Activated T-helper 2 cell treated with anti-CD3 and anti-CD28 coated beads, Interferon-gamma antibody, Interleukin-2, Interleukin-4, amounts not matched to agents 10 μg/mL and 5 μg/mL and 100 μg/mL, durations not matched to agents 14 hours and 24 hours and 36 hours (primary cell): ENCODE measurements at regions not wholly inside any gene's neighbourhood (a gene's known extent, or its start where the extent isn't known, plus 50 kb on each side); places are given as distances from the start of the nearest gene placed in this dataset.
"Not testable (repeated sequence)": the region's sequence is repeated elsewhere in the genome, so short reads cannot be mapped to it uniquely, and the experiment has no call there.

Source experiments
- DNase-seq: peaks from one replicate; pipeline ENCODE4 v3.0.0; 2021; ENCODE audit warnings: low spot score
- H3K27ac Mint-ChIP-seq: one replicate; pipeline ENCODE4 v1.8.0; 2021; ENCODE audit warnings: mixed read lengths
- H3K27me3 Mint-ChIP-seq: one replicate; pipeline ENCODE4 v1.8.0; 2021; ENCODE audit warnings: low read depth, mixed read lengths
- H3K36me3 Mint-ChIP-seq: one replicate; pipeline ENCODE4 v1.8.0; 2021; ENCODE audit warnings: low read depth, mixed read lengths
- H3K4me1 Mint-ChIP-seq: one replicate; pipeline ENCODE4 v1.8.0; 2021; ENCODE audit warnings: low read depth, mixed read lengths
- H3K4me3 Mint-ChIP-seq: one replicate; pipeline ENCODE4 v1.8.0; 2021; ENCODE audit warnings: low read depth, mild to moderate bottlenecking, moderate library complexity, mixed read lengths
- H3K9me3 Mint-ChIP-seq: one replicate; pipeline ENCODE4 v1.8.0; 2021; ENCODE audit warnings: mixed read lengths
- intact Hi-C: fragments of 100-400 bp; cut with micrococcal nuclease; formaldehyde crosslinking; loops from one replicate; pipeline ENCODE4 v1.15.1; 2023

GRCh38 chr6:166814390-166814789 is 142.0 kb downstream of the RNASET2 start:
- no peak for DNase-seq
- no peak overlapping the region for H3K27ac Mint-ChIP-seq
- no peaks in the 10 kb centered on the region for H3K9me3 Mint-ChIP-seq
- H3K4me3 Mint-ChIP-seq: no peak overlapping the region
- intact Hi-C loops: no loop called here
- no peaks in the 10 kb centered on the region for H3K4me1 Mint-ChIP-seq
- no peaks in the 10 kb centered on the region for H3K36me3 Mint-ChIP-seq
- H3K27me3 Mint-ChIP-seq: peaks cover 2% of the 10 kb centered on the region

- H3K9me3 Mint-ChIP-seq: no peaks in the 10 kb centered on the region
- intact Hi-C loops: no loop called here
- H3K4me3 Mint-ChIP-seq: no peak overlapping the region
- DNase-seq: no peak
- no peaks in the 10 kb centered on the region for H3K4me1 Mint-ChIP-seq
- H3K27ac Mint-ChIP-seq: no peak overlapping the region
- H3K36me3 Mint-ChIP-seq: no peaks in the 10 kb centered on the region
- H3K27me3 Mint-ChIP-seq: peaks cover 2% of the 10 kb centered on the region
Measured at GRCh38 chr6:166813461-166813860, 142.9 kb downstream of the RNASET2 start.

GRCh38 chr6:166810864-166811263 is 145.5 kb downstream of the RNASET2 start:
- intact Hi-C loops: no loop called here
- no peak overlapping the region for H3K4me3 Mint-ChIP-seq
- H3K27me3 Mint-ChIP-seq: peaks cover 2% of the 10 kb centered on the region
- H3K9me3 Mint-ChIP-seq: peaks cover 21% of the 10 kb centered on the region
- peaks cover 5% of the 10 kb centered on the region for H3K36me3 Mint-ChIP-seq
- H3K27ac Mint-ChIP-seq: no peak overlapping the region
- no peak for DNase-seq
- H3K4me1 Mint-ChIP-seq: no peaks in the 10 kb centered on the region

GRCh38 chr6:166809721-166810120 is 146.6 kb downstream of the RNASET2 start:
- no peak overlapping the region for H3K27ac Mint-ChIP-seq
- H3K36me3 Mint-ChIP-seq: peaks cover 5% of the 10 kb centered on the region
- no peak overlapping the region for H3K4me3 Mint-ChIP-seq
- DNase-seq: no peak
- peaks cover 2% of the 10 kb centered on the region for H3K27me3 Mint-ChIP-seq
- no peaks in the 10 kb centered on the region for H3K4me1 Mint-ChIP-seq
- peaks cover 28% of the 10 kb centered on the region for H3K9me3 Mint-ChIP-seq
- intact Hi-C loops: no loop called here

- Mint-ChIP-seq H3K9me3 (peaks cover 28% of the 10 kb centered on the region), H3K27ac (no peak overlapping the region), H3K27me3 (no peaks in the 10 kb centered on the region), H3K36me3 (peaks cover 5% of the 10 kb centered on the region), H3K4me1 (no peaks in the 10 kb centered on the region), H3K4me3 (no peak overlapping the region)
- intact Hi-C loops: no loop called here
- no peak for DNase-seq
Measured at GRCh38 chr6:166806962-166807757, 149.2 kb downstream of the RNASET2 start.

- peaks cover 5% of the 10 kb centered on the region for H3K36me3 Mint-ChIP-seq
- no peak overlapping the region for H3K27ac Mint-ChIP-seq
- H3K9me3 Mint-ChIP-seq: peaks cover 28% of the 10 kb centered on the region
- intact Hi-C loops: no loop called here
- H3K4me3 Mint-ChIP-seq: no peak overlapping the region
- no peak for DNase-seq
- H3K27me3 Mint-ChIP-seq: no peaks in the 10 kb centered on the region
- H3K4me1 Mint-ChIP-seq: no peaks in the 10 kb centered on the region
Measured at GRCh38 chr6:166806217-166806838, 150.0 kb downstream of the RNASET2 start.

GRCh38 chr6:166803471-166803870 is 152.9 kb downstream of the RNASET2 start:
- H3K4me1 Mint-ChIP-seq: no peaks in the 10 kb centered on the region
- H3K4me3 Mint-ChIP-seq: no peak overlapping the region
- H3K27me3 Mint-ChIP-seq: peaks cover 3% of the 10 kb centered on the region
- intact Hi-C loops: no loop called here
- H3K27ac Mint-ChIP-seq: no peak overlapping the region
- peaks cover 5% of the 10 kb centered on the region for H3K36me3 Mint-ChIP-seq
- peaks cover 28% of the 10 kb centered on the region for H3K9me3 Mint-ChIP-seq
- no peak for DNase-seq

- Mint-ChIP-seq H3K4me1 (no peaks in the 10 kb centered on the region), H3K36me3 (peaks cover 5% of the 10 kb centered on the region), H3K9me3 (peaks cover 20% of the 10 kb centered on the region), H3K4me3 (no peak overlapping the region), H3K27me3 (peaks cover 3% of the 10 kb centered on the region), H3K27ac (no peak overlapping the region)
- DNase-seq: no peak
- intact Hi-C loops: no loop called here
Measured at GRCh38 chr6:166802401-166802800, 153.9 kb downstream of the RNASET2 start.

- no peak overlapping the region for H3K27ac Mint-ChIP-seq
- H3K9me3 Mint-ChIP-seq: no peaks in the 10 kb centered on the region
- H3K36me3 Mint-ChIP-seq: no peaks in the 10 kb centered on the region
- H3K27me3 Mint-ChIP-seq: peaks cover 5% of the 10 kb centered on the region
- intact Hi-C loops: no loop called here
- no peaks in the 10 kb centered on the region for H3K4me1 Mint-ChIP-seq
- H3K4me3 Mint-ChIP-seq: no peak overlapping the region
- no peak for DNase-seq
Measured at GRCh38 chr6:166800137-166800536, 156.2 kb downstream of the RNASET2 start.

- peaks cover 5% of the 10 kb centered on the region for H3K27me3 Mint-ChIP-seq
- H3K4me3 Mint-ChIP-seq: no peak overlapping the region
- no peak for DNase-seq
- H3K27ac Mint-ChIP-seq: no peak overlapping the region
- intact Hi-C loops: no loop called here
- no peaks in the 10 kb centered on the region for H3K4me1 Mint-ChIP-seq
- no peaks in the 10 kb centered on the region for H3K36me3 Mint-ChIP-seq
- H3K9me3 Mint-ChIP-seq: no peaks in the 10 kb centered on the region
Measured at GRCh38 chr6:166798652-166799051, 157.7 kb downstream of the RNASET2 start.

GRCh38 chr6:166796610-166797009 is 159.7 kb downstream of the RNASET2 start:
- Mint-ChIP-seq H3K9me3 (no peaks in the 10 kb centered on the region), H3K27ac (no peak overlapping the region), H3K4me1 (no peaks in the 10 kb centered on the region), H3K27me3 (peaks cover 10% of the 10 kb centered on the region), H3K4me3 (no peak overlapping the region), H3K36me3 (no peaks in the 10 kb centered on the region)
- intact Hi-C loops: no loop called here
- DNase-seq: no peak

GRCh38 chr6:166795879-166796278 is 160.5 kb downstream of the RNASET2 start:
- H3K4me1 Mint-ChIP-seq: no peaks in the 10 kb centered on the region
- H3K27me3 Mint-ChIP-seq: peaks cover 12% of the 10 kb centered on the region
- DNase-seq: no peak
- no peak overlapping the region for H3K4me3 Mint-ChIP-seq
- no peak overlapping the region for H3K27ac Mint-ChIP-seq
- intact Hi-C loops: no loop called here
- H3K36me3 Mint-ChIP-seq: no peaks in the 10 kb centered on the region
- no peaks in the 10 kb centered on the region for H3K9me3 Mint-ChIP-seq

- H3K36me3 Mint-ChIP-seq, H3K9me3 Mint-ChIP-seq, intact Hi-C loops: not testable (repeated sequence)
Measured at GRCh38 chr6:166790808-166791207, 163.8 kb upstream of the RPS6KA2 start.

More at GRCh38 chr6:166790808-166791207, 163.8 kb upstream of the RPS6KA2 start:
- H3K27me3 Mint-ChIP-seq: peaks cover 14% of the 10 kb centered on the region
- not testable (repeated sequence) for H3K27ac Mint-ChIP-seq, H3K4me3 Mint-ChIP-seq, H3K4me1 Mint-ChIP-seq, DNase-seq
